ENCODE measurements at regions not wholly inside any gene's neighbourhood (a gene's known extent, or its start where the extent isn't known, plus 50 kb on each side); places are given as distances from the start of the nearest gene placed in this dataset.

GRCh38 chr5:124000538-124000937 lies 488.6 kb downstream of the CSNK1G3 start:
- TF ChIP-seq CTCF (IDR thresholded peaks at IDR 0.05): no peak
- intact Hi-C loops (cut with DNase I): no loop called here
- H3K36me3 ChIP-seq: no peaks in the 10 kb centered on the region
- H3K27me3 ChIP-seq (ENCODE audit: low read depth): no peaks in the 10 kb centered on the region
- H3K27ac ChIP-seq: no peak overlapping the region
- no peaks in the 10 kb centered on the region for H3K4me1 ChIP-seq
- peaks cover 6% of the 10 kb centered on the region for H3K9me3 ChIP-seq
- H3K4me3 ChIP-seq: no peak overlapping the region
- no peak for DNase-seq
- no peak for ATAC-seq

GRCh38 chr5:123997462-123998215 lies 485.7 kb downstream of the CSNK1G3 start:
- H3K4me3 ChIP-seq: no peak overlapping the region
- H3K4me1 ChIP-seq: no peaks in the 10 kb centered on the region
- DNase-seq (no peak), ATAC-seq (no peak)
- H3K27ac ChIP-seq: no peak overlapping the region
- TF ChIP-seq CTCF (IDR thresholded peaks at IDR 0.05): no peak
- H3K9me3 ChIP-seq: no peaks in the 10 kb centered on the region
- H3K27me3 ChIP-seq (ENCODE audit: low read depth): no peaks in the 10 kb centered on the region
- intact Hi-C loops (cut with DNase I): no loop called here
- no peaks in the 10 kb centered on the region for H3K36me3 ChIP-seq

GRCh38 chr5:123997064-123997461 lies 485.1 kb downstream of the CSNK1G3 start:
- H3K4me3 ChIP-seq: no peak overlapping the region
- TF ChIP-seq CTCF (IDR thresholded peaks at IDR 0.05): no peak
- no peak for ATAC-seq
- no peaks in the 10 kb centered on the region for H3K27me3 ChIP-seq (ENCODE audit: low read depth)
- no peak for DNase-seq
- H3K9me3 ChIP-seq: no peaks in the 10 kb centered on the region
- H3K36me3 ChIP-seq: no peaks in the 10 kb centered on the region
- intact Hi-C loops (cut with DNase I): no loop called here
- no peaks in the 10 kb centered on the region for H3K4me1 ChIP-seq
- H3K27ac ChIP-seq: no peak overlapping the region

DNA sequence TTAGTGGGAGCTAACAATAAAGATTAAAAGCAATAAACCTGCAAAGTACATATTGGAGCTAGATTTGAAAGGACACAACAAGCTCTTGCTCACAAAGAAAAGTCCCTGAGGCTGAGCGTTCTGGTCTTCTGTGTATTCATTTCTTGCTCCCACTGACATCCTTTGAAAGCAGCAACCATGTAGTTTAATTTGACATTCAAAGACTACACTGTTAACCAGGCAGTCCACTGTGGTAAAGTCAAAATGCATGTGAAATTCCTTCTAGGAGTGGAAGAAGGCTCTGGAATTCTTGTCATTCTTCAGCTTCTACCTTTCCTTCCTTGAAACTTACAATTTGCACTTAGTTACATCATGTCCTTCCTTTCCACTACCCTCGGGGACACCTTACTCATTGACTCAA lies 480.7 kb downstream of the CSNK1G3 start:
- Histone ChIP-seq H3K9me3 (no peaks in the 10 kb centered on the region), H3K4me3 (no peak overlapping the region), H3K27me3 (ENCODE audit: low read depth) (no peaks in the 10 kb centered on the region), H3K27ac (no peak overlapping the region), H3K4me1 (no peaks in the 10 kb centered on the region), H3K36me3 (no peaks in the 10 kb centered on the region)
- intact Hi-C loops (cut with DNase I): no loop called here
- TF ChIP-seq CTCF (IDR thresholded peaks at IDR 0.05): no peak
- no peak for ATAC-seq
- no peak for DNase-seq

DNA sequence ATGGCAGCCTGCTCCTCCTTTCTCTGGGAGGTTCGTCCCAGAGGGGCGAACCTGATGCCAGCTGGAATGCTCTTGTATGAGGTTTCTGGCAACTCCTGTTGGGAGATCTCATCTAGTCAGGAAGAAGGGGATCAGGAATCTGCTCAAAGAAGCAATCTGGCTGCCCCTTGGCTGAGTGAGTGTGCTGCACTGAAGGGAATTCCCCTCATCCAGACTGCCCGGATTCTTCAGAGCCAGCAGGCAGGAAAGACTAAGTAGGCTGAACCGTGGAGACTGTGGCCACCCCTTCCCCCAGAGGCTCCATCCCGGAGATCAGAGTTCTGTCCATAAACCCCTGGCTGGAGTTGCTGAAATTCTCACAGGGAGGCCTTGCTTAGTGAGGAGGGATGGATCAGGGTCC lies 476.0 kb downstream of the CSNK1G3 start:
- Histone ChIP-seq H3K4me3 (no peak overlapping the region), H3K27ac (no peak overlapping the region), H3K4me1 (no peaks in the 10 kb centered on the region), H3K27me3 (ENCODE audit: low read depth) (no peaks in the 10 kb centered on the region), H3K9me3 (peaks cover 5% of the 10 kb centered on the region), H3K36me3 (no peaks in the 10 kb centered on the region)
- DNase-seq: no peak
- intact Hi-C loops (cut with DNase I): no loop called here
- ATAC-seq: no peak
- TF ChIP-seq CTCF (IDR thresholded peaks at IDR 0.05): no peak
